ENCODE measurements at regions not wholly inside any gene's neighbourhood (a gene's known extent, or its start where the extent isn't known, plus 50 kb on each side); places are given as distances from the start of the nearest gene placed in this dataset.
"Not testable (repeated sequence)": the region's sequence is repeated elsewhere in the genome, so short reads cannot be mapped to it uniquely, and the experiment has no call there.

DNA sequence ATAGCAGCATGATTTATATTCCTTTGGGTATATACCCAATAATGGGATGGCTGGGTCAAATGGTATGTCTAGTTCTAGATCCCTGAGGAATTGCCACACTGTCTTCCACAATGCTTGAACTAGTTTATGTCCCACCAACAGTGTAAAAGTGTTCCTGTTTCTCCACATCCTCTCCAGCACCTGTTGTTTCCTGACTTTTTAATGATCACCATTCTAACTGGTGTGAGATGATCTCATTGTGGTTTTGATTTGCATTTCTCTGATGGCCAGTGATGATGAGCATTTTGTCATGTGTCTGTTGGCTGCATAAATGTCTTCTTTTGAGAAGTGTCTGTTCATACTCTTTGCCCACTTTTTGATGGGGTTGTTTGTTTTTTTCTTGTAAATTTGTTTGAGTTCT is 54.0 kb upstream of the GPR89A start:
- not testable (repeated sequence) for H3K4me3 Mint-ChIP-seq; H3K9me3 Mint-ChIP-seq; H3K36me3 Mint-ChIP-seq (ENCODE audit: insufficient read depth); DNase-seq; H3K4me1 Mint-ChIP-seq (ENCODE audit: low read depth); ATAC-seq
- H3K27me3 Mint-ChIP-seq (ENCODE audit: low read depth): peaks cover 44% of the 10 kb centered on the region

DNA sequence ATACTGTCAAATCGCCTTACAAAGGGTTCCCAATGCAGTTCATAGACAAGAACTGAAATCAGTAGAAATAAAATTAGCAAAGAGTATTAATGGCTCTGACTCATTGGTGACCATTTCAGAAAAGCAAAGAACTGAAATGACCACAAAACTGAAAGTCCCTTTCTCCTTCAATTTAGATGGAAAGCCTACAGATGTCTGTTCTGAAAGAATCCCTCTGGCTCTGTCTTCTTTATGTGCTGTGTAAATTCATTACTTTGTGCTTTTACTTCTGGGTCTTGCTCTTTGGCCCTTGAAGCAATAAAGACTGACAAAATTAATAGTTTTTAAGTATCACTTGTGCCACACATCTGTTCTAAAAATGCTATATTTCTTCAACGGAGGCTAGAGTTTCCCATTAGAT is 62.7 kb upstream of the GPR89A start:
- Mint-ChIP-seq H3K4me3 (no peak overlapping the region), H3K36me3 (ENCODE audit: insufficient read depth) (no peaks in the 10 kb centered on the region), H3K27me3 (ENCODE audit: low read depth) (peaks cover 19% of the 10 kb centered on the region), H3K9me3 (no peaks in the 10 kb centered on the region), H3K4me1 (ENCODE audit: low read depth) (no peaks in the 10 kb centered on the region)
- no peak for ATAC-seq
- DNase-seq: no peak

DNA sequence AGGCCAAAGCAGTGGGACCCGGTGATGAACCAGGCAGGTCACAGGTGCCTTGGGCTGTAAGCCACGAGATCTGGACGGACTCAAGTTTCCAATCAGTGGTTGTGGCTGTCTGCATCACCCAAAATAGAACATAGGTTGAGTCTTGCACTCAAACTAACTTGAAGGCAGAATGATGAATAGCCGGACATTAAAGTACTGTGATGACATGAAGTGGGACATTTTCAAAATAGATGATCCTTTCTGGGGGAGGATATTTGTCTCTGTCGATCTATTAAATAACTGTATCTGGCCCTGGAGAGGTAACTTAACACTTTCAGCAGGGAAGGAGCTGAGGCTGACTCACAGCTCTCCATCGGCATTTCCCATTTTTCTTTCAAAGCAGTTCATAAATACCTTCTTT is 66.1 kb upstream of the GPR89A start:
- not testable (repeated sequence) for DNase-seq; H3K4me1 Mint-ChIP-seq (ENCODE audit: low read depth); H3K9me3 Mint-ChIP-seq; H3K4me3 Mint-ChIP-seq; H3K36me3 Mint-ChIP-seq (ENCODE audit: insufficient read depth); ATAC-seq
- peaks cover 27% of the 10 kb centered on the region for H3K27me3 Mint-ChIP-seq (ENCODE audit: low read depth)

DNA sequence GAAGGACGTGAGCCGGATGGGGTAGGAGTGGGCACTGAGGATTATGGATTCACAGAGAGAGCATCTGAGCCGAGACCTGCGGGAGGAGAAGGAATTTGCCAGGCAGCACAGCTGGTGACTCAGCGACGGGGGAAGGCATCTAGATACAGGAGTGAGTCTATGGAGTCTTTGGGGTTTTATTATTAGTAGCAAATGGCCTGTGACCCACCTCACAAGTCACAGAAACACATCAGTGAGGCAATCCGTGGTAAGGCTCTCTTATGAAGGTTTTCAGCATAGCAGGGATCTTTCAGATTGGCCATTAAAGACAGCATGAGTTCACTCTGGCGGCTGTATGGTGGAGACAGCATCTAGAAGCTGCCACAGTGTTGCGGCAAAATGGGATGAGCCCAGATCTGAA is 66.5 kb upstream of the GPR89A start:
- not testable (repeated sequence) for DNase-seq; H3K4me3 Mint-ChIP-seq; ATAC-seq; H3K9me3 Mint-ChIP-seq; H3K36me3 Mint-ChIP-seq (ENCODE audit: insufficient read depth); H3K4me1 Mint-ChIP-seq (ENCODE audit: low read depth)
- H3K27me3 Mint-ChIP-seq (ENCODE audit: low read depth): peaks cover 27% of the 10 kb centered on the region

DNA sequence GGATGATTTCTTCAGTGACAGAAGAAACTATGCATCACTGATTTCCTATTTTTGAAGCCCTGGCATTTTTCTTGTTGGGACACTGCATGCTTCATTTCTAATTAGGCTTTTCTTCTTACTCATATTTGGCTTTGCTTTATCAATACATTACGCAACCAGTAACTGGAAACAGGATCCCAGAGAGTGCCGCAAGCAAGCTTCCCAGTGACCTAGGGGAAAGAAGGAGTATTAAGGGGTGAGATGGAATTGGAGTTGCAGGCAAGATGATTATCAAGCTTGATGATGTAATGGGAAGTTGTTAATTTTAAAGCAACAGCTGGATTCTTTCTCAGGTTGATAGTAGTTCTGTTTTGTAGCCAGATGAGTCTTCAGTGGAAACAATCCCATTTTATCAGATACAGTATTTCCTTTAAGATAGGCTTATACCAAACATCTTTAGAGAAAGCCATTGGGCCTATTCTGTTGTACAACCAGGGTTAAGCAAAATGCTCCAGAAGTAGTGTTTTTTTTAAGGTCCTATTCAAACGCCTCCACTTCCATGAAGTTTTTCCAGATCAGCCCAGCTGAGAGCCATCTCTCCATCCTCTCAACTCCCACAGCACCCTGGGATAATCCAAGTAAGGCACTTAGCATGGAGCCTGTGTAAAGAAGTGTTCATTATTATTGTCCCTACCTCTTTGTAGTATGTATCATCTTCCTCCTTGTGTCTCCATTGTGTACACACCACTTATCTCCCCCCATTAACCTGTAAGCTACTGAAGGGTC is 69.5 kb upstream of the GPR89A start:
- DNase-seq; H3K9me3 Mint-ChIP-seq; ATAC-seq; H3K4me1 Mint-ChIP-seq (ENCODE audit: low read depth); H3K4me3 Mint-ChIP-seq; H3K36me3 Mint-ChIP-seq (ENCODE audit: insufficient read depth): not testable (repeated sequence)
- peaks cover 23% of the 10 kb centered on the region for H3K27me3 Mint-ChIP-seq (ENCODE audit: low read depth)

DNA sequence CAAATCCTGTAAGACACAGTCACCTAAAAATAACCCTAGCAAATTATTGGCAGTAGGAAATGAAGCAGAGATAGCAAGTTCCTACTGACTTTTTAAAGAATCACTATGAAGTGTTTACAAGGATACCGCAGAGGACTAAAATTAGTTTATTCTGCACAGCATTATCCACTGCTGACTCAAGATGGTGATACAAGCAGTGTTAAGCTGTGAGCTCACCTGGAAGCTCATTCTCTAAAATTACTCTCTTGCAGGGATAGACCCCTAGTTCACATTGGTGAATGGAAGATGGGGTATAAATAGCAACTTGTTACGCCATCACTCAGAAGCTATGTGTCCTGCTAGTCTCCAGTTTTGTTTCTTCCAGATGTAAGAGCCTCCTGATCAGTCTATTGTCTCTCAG is 70.8 kb upstream of the GPR89A start:
- not testable (repeated sequence) for ATAC-seq; H3K36me3 Mint-ChIP-seq (ENCODE audit: insufficient read depth); H3K9me3 Mint-ChIP-seq; H3K4me1 Mint-ChIP-seq (ENCODE audit: low read depth); DNase-seq; H3K4me3 Mint-ChIP-seq
- H3K27me3 Mint-ChIP-seq (ENCODE audit: low read depth): peaks cover 21% of the 10 kb centered on the region

DNA sequence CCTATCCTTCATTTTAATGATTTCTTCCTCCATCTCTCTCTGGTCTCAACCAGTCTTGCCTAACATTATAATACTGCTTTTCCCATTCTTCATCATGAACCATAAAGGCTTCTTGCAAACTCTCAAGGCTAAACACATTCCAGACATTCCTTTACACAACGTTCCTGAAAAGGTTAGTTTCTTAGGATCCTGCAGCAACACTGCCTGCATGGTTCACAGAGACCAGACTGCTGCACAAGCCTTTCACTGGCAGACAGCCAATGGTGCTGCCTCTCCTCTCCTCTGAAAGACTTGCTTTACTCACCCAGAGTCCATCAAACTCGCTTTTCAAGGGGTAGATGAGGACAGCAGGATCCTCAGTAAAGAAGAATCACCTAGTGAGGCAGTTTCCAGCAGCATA is 72.3 kb upstream of the GPR89A start:
- H3K4me1 Mint-ChIP-seq (ENCODE audit: low read depth); H3K9me3 Mint-ChIP-seq; H3K4me3 Mint-ChIP-seq; ATAC-seq; H3K36me3 Mint-ChIP-seq (ENCODE audit: insufficient read depth); DNase-seq: not testable (repeated sequence)
- H3K27me3 Mint-ChIP-seq (ENCODE audit: low read depth): peaks cover 12% of the 10 kb centered on the region

DNA sequence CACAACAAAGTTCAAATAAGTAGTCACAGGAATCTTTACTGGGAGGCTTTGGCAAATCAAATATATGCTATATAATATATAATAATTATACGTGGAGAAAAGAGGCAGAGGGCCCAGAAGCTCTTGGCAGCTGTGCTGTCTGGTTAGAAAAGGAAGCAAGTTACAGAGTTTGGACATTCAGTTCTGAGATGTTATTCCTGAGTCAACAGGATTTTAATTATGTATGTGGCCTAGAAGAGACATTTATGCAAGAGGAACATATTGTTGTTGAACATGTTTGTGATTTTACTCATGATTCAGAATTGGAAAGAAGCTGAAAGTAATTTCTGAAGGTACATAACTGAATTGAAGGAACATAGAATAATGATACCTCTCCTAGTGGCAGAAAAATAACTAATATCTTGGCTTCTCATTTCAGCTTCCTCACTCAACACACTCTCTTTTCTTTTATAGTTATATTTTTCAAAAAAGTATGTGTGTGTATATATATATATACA is 79.7 kb upstream of the GPR89A start:
- not testable (repeated sequence) for H3K4me1 Mint-ChIP-seq (ENCODE audit: low read depth); H3K4me3 Mint-ChIP-seq; ATAC-seq; H3K9me3 Mint-ChIP-seq; H3K27me3 Mint-ChIP-seq (ENCODE audit: low read depth); H3K36me3 Mint-ChIP-seq (ENCODE audit: insufficient read depth); DNase-seq

DNA sequence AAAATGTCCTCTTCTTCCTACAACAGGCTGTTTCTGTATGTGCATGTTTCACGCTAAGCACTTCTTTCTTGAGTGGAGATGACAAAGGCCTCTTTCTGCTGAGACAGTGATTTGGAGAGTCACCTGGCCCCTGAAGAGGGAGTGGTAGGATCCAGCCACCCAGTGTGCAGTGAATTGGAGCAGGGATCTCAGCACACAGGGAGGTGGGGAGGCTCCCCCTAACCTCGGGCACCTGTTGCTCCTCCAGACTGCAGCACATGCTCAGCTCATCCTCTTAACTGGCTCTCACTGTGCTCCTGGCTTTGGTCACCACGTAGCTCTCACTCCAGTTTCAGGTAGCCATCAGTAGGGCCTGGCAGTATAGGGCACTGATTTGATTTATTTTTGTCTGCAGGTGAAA is 87.6 kb upstream of the GPR89A start:
- not testable (repeated sequence) for H3K4me1 Mint-ChIP-seq (ENCODE audit: low read depth); H3K36me3 Mint-ChIP-seq (ENCODE audit: insufficient read depth); H3K9me3 Mint-ChIP-seq; DNase-seq; ATAC-seq; H3K4me3 Mint-ChIP-seq
- H3K27me3 Mint-ChIP-seq (ENCODE audit: low read depth): peaks cover 17% of the 10 kb centered on the region

DNA sequence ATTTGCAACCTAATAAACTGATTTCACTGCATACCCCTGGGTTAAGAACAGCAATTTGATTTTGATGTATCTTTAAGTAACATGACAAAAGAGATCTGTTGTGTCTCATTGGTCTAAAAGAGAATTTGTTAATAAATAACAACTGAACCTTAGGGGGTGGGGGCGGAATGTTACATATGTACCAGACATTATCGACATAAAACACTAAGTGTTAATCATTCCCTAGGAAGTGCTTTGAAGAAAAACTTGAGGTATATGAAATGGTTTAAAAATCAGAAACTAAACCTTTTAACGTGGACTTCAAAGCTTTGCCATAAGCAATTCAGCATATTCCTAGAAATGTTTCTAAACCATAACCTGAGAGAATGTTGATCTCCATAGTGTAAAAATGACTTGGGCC is 88.5 kb upstream of the GPR89A start:
- not testable (repeated sequence) for H3K4me1 Mint-ChIP-seq (ENCODE audit: low read depth); ATAC-seq; H3K4me3 Mint-ChIP-seq; H3K9me3 Mint-ChIP-seq; H3K36me3 Mint-ChIP-seq (ENCODE audit: insufficient read depth); DNase-seq
- H3K27me3 Mint-ChIP-seq (ENCODE audit: low read depth): peaks cover 19% of the 10 kb centered on the region

DNA sequence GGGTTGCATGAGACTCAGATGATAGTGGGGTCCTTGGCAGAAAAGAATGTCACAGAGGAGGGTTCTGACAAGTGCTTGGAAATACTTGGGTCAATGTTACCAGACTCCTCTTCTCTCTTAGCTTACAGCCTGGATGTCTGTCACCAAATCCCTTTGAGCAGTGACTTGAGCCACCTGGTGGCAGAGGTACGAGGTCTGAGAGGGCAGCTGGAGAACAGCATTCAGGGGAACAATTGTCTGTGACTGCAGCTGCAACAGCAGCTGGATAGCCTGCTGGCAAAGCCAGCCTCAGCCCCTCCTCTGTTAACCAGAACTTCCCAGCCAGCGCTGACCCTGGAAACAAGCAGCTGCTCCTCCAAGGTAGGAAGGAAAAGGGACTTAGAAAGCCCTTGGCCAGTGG is 87.6 kb upstream of the NBPF20 start:
- not testable (repeated sequence) for H3K27me3 Mint-ChIP-seq (ENCODE audit: low read depth); H3K36me3 Mint-ChIP-seq (ENCODE audit: insufficient read depth); ATAC-seq; H3K4me1 Mint-ChIP-seq (ENCODE audit: low read depth); H3K9me3 Mint-ChIP-seq; H3K4me3 Mint-ChIP-seq; DNase-seq

DNA sequence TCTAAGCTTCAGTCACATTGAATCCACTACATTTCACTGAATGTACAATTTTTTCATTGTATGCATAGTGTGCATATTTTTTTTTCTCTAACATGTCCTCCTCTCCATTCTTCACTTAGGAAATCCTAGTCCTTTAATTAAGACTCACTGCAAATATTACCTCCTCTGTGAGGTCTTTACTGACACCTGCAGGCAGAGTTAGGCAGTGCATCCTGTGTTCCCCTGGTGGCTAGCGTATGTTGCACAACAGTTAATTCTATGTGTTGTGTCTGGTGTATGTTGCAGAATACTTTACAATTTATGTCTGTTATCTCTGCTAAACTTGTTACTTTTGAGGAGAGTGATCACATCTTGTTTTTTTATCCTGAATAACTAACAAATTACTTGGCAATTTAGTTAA is 82.7 kb upstream of the NBPF20 start:
- not testable (repeated sequence) for H3K36me3 Mint-ChIP-seq (ENCODE audit: insufficient read depth); H3K9me3 Mint-ChIP-seq; H3K27me3 Mint-ChIP-seq (ENCODE audit: low read depth); H3K4me3 Mint-ChIP-seq; H3K4me1 Mint-ChIP-seq (ENCODE audit: low read depth); DNase-seq
- ATAC-seq: peak; percentile 56 to 59

DNA sequence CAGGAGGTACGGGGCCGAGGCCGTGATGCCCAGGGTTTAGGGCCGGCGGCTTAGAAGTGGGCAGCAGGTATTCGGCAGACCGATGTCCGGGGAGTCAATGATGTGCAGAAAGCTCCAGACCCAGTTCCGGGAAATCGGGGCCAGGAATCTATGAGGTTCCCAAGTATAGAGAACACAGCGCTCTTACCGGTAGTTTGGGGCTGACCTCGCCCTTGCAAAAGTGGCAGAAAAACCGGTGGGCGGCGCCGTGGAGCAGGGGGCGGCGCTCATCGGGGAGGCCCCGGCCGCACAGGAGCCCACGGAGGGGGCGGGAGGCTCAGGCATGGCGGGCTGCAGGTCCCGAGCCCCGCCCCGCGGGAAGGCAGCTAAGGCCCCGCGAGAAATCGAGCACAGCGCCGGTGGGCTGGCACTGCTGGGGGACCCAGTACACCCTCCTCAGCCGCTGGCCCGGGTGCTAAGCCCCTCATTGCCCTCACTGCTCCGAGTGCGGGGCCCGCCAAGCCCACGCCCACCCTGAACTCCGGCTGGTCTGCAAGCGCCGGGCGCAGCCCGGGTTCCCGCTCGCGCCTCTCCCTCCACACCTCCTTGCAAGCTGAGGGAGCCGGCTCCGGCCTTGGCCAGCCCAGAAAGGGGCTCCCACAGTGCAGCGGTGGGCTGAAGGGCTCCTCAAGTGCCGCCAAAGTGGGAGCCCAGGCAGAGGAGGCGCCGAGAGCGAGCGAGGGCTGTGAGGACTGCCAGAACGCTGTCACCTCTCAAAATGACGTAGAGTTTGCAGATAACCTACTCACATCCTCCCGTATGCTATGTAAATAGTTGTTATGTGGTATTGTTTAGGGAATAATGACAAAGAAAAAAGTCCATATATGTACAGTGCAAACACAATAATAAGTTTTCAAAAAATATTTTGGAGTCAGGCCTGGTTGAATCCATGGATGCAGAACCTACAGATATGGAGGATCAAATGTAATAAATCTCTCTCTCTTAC is 80.6 kb upstream of the NBPF20 start:
- not testable (repeated sequence) for H3K36me3 Mint-ChIP-seq (ENCODE audit: insufficient read depth); H3K4me3 Mint-ChIP-seq; H3K9me3 Mint-ChIP-seq; H3K4me1 Mint-ChIP-seq (ENCODE audit: low read depth); H3K27me3 Mint-ChIP-seq (ENCODE audit: low read depth); DNase-seq
- peak; percentile 59 to 64 for ATAC-seq

DNA sequence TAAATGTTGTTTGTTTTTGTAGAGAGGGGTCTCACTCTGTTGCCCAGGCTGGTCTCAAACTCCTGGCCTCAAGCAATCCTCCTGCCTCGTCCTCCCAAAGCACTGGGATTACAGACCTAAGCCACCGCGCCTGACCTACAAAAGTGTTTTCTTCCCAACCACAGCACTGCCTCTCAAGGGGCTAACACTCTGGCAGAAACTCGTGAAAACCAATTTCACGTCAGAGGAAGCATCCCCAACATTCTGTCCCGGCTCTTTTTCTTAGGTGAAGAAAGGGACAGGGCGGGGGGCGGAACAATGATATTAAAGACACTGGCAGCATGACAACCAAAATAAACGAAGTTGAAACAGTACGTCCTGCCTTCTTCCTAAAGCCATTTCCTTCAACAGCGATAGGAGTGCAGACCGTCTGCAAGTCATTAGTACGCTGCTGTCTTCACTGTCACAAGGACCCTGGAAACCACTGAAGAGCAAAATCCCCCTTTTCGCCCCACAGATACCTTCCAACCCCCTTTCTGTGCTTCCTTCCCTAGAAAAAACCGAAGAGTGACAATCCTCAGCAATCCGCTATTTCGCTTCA is 79.5 kb upstream of the NBPF20 start:
- H3K9me3 Mint-ChIP-seq; H3K4me1 Mint-ChIP-seq (ENCODE audit: low read depth); DNase-seq; H3K36me3 Mint-ChIP-seq (ENCODE audit: insufficient read depth); H3K4me3 Mint-ChIP-seq; H3K27me3 Mint-ChIP-seq (ENCODE audit: low read depth): not testable (repeated sequence)
- ATAC-seq: peak; percentile 8 to 11

Data from activated T-cell treated with anti-CD3 and anti-CD28 coated beads, Interleukin-2, amount 50 U/mL, for 4 hours (primary cell).